DOHH2 (cell line): ENCODE measurements at regions not wholly inside any gene's neighbourhood (a gene's known extent, or its start where the extent isn't known, plus 50 kb on each side); places are given as distances from the start of the nearest gene placed in this dataset.

Experiments used
- H3F3A ChIP-seq: fragments of 200-600 bp; sonication (generic), shearing (Covaris generic); 2 replicates; pipeline ENCODE4 v1.6.0; 2016; ENCODE audit warnings: antibody characterized with exemption, mild to moderate bottlenecking; ENCODE audit not compliant: control insufficient read depth, insufficient read depth
- H3K27ac ChIP-seq: fragments of 200-600 bp; sonication (generic); 2 replicates; pipeline ENCODE4 v1.5.1; 2014; ENCODE audit warnings: low read depth, mild to moderate bottlenecking, low read length, moderate library complexity
- H3K27me3 ChIP-seq: fragments of 200-600 bp; sonication (generic); 2 replicates; pipeline ENCODE4 v1.6.1; 2014; ENCODE audit warnings: mild to moderate bottlenecking, low read length, mixed read lengths; ENCODE audit not compliant: control insufficient read depth
- H3K36me3 ChIP-seq: fragments of 200-600 bp; sonication (generic); 2 replicates; pipeline ENCODE4 v1.6.1; 2014; ENCODE audit warnings: mild to moderate bottlenecking, low read length, moderate library complexity, mixed read lengths; ENCODE audit not compliant: control insufficient read depth
- H3K4me1 ChIP-seq: fragments of 200-600 bp; sonication (generic); 2 replicates; pipeline ENCODE4 v1.6.1; 2014; ENCODE audit warnings: mild to moderate bottlenecking, low read length, mixed read lengths; ENCODE audit not compliant: control insufficient read depth
- H3K4me2 ChIP-seq: fragments of 200-600 bp; sonication (generic); 2 replicates; pipeline ENCODE4 v1.6.0; 2014; ENCODE audit warnings: mild to moderate bottlenecking, low read length, moderate library complexity
- H3K4me3 ChIP-seq: fragments of 200-600 bp; sonication (generic); 2 replicates; pipeline ENCODE4 v1.5.1; 2014; ENCODE audit warnings: mild to moderate bottlenecking, low read length, mixed read lengths
- H3K79me2 ChIP-seq: fragments of 200-600 bp; sonication (generic); 2 replicates; pipeline ENCODE4 v1.6.1; 2014; ENCODE audit warnings: mild to moderate bottlenecking, low read length, mixed read lengths; ENCODE audit not compliant: control insufficient read depth
- H3K9me2 ChIP-seq: fragments of 200-600 bp; sonication (generic); replicated peaks from 2 replicates; pipeline ENCODE4 v1.6.1; 2014; ENCODE audit warnings: mild to moderate bottlenecking, low read length, mixed read lengths; ENCODE audit not compliant: control insufficient read depth
- H3K9me3 ChIP-seq: fragments of 200-600 bp; sonication (generic); 2 replicates; pipeline ENCODE4 v1.6.1; 2014; ENCODE audit warnings: antibody characterized with exemption, low read length, mixed read lengths; ENCODE audit not compliant: control insufficient read depth, insufficient read depth
- H4K20me1 ChIP-seq: fragments of 200-600 bp; sonication (generic); 2 replicates; pipeline ENCODE4 v1.6.0; 2014; ENCODE audit warnings: low read depth, mild to moderate bottlenecking, antibody characterized with exemption, low read length, moderate library complexity; ENCODE audit not compliant: control insufficient read depth, insufficient read depth
- EZH2phosphoT487 ChIP-seq: fragments of 200-600 bp; sonication (generic); IDR thresholded peaks from 2 replicates; pipeline ENCODE4 v1.6.1; 2017; ENCODE audit warnings: borderline replicate concordance, mild to moderate bottlenecking, antibody characterized with exemption, low read length, moderate library complexity, mixed read lengths
- TF ChIP-seq, protein P1 (sequence below): fragments of 200-600 bp; sonication (generic); IDR thresholded peaks from one replicate; pipeline ENCODE4 v1.5.1; 2014; ENCODE audit warnings: antibody characterized with exemption, mild to moderate bottlenecking, low read depth, low read length; ENCODE audit not compliant: poor library complexity, severe bottlenecking

DNA sequence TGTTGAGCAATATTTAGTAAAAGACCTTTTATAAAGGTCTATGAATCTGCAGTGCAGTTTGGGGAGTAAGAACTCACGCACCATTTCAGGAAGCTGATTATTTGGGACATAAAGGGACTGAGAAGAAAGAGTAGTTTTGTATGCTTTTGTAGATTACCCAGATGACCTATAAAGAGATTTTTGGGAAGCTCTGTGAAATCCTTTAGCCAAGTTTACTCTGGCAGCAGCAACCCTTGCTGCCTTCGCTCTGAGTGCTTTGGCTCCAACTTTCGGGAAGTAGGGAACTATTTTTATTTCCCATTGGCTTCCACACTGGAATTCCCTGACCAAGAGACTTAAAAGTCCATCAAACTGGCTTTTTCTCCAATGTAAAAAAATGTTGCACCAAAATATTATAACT, 1110.1 kb upstream of the PHF14 start:
- Histone ChIP-seq H3K27ac (no peak overlapping the region), H3K4me1 (no peaks in the 10 kb centered on the region), H3F3A (no peaks in the 10 kb centered on the region), H4K20me1 (no peaks in the 10 kb centered on the region), H3K9me2 (no peaks in the 10 kb centered on the region), H3K36me3 (no peaks in the 10 kb centered on the region), H3K4me3 (no peak overlapping the region), H3K27me3 (no peaks in the 10 kb centered on the region), H3K4me2 (no peak overlapping the region), H3K9me3 (no peaks in the 10 kb centered on the region), H3K79me2 (no peaks in the 10 kb centered on the region)
- TF ChIP-seq, protein P1, sequence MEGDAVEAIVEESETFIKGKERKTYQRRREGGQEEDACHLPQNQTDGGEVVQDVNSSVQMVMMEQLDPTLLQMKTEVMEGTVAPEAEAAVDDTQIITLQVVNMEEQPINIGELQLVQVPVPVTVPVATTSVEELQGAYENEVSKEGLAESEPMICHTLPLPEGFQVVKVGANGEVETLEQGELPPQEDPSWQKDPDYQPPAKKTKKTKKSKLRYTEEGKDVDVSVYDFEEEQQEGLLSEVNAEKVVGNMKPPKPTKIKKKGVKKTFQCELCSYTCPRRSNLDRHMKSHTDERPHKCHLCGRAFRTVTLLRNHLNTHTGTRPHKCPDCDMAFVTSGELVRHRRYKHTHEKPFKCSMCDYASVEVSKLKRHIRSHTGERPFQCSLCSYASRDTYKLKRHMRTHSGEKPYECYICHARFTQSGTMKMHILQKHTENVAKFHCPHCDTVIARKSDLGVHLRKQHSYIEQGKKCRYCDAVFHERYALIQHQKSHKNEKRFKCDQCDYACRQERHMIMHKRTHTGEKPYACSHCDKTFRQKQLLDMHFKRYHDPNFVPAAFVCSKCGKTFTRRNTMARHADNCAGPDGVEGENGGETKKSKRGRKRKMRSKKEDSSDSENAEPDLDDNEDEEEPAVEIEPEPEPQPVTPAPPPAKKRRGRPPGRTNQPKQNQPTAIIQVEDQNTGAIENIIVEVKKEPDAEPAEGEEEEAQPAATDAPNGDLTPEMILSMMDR, result no peak

DNA sequence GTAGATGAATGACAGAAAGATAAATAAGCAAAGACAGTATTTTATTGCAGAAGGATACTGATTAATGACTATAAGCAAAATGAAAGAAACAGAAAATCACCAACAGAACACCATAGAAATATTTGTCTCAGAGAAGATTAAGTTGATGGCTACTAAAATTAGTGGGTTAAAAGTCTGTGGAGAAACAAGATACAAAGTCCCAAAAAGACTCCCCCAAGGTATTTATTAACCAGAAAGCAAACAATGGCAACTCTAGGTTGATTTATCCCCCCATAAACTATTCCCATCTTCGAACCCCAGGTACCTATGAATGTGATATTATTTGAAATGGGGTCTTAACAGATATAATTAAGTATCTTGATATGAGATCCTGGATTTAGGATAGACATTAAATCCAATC, 1104.5 kb upstream of the PHF14 start:
- H3K4me3 ChIP-seq, result no peak overlapping the region
- H3K4me2 ChIP-seq, result no peak overlapping the region
- H3K4me1 ChIP-seq, result no peaks in the 10 kb centered on the region
- H3K79me2 ChIP-seq, result no peaks in the 10 kb centered on the region
- no peaks in the 10 kb centered on the region for H4K20me1 ChIP-seq
- H3F3A ChIP-seq, result no peaks in the 10 kb centered on the region
- H3K36me3 ChIP-seq, result no peaks in the 10 kb centered on the region
- no peaks in the 10 kb centered on the region for H3K9me3 ChIP-seq
- H3K27me3 ChIP-seq, result no peaks in the 10 kb centered on the region
- H3K27ac ChIP-seq, result no peak overlapping the region
- H3K9me2 ChIP-seq, result no peaks in the 10 kb centered on the region
- TF ChIP-seq EZH2phosphoT487, result no peak
- TF ChIP-seq, protein P1, result no peak

GRCh38 chr7:9869566-9869965, 1104.1 kb upstream of the PHF14 start:
- no peak for TF ChIP-seq EZH2phosphoT487
- TF ChIP-seq, protein P1, result no peak
- H3K27ac ChIP-seq, result no peak overlapping the region
- no peaks in the 10 kb centered on the region for H3K4me1 ChIP-seq

DNA sequence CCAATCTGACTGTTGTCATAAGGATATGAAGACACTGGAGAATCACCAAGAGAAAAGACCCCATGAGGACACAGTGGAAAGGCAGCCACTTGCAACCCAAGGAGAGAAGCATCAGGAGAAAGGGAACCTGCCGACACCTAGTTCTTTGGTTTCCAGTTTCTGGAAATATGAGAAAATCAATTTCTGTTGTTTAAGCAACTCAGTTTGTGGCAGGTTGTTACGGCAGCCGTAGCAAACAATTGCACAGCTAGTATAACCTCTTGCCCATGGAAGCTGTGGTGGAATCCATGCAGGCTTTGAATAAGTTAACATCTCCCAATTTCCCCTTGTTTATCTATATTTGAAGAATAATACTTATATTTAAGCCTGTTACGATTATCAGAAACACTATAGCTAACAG, 1103.0 kb upstream of the PHF14 start:
- no peaks in the 10 kb centered on the region for H3K9me2 ChIP-seq
- H3K9me3 ChIP-seq, result no peaks in the 10 kb centered on the region
- no peaks in the 10 kb centered on the region for H4K20me1 ChIP-seq
- H3K4me1 ChIP-seq, result no peaks in the 10 kb centered on the region
- TF ChIP-seq, protein P1, result no peak
- TF ChIP-seq EZH2phosphoT487, result no peak
- H3K79me2 ChIP-seq, result no peaks in the 10 kb centered on the region
- no peak overlapping the region for H3K27ac ChIP-seq
- no peaks in the 10 kb centered on the region for H3F3A ChIP-seq
- no peaks in the 10 kb centered on the region for H3K36me3 ChIP-seq
- H3K4me3 ChIP-seq, result no peak overlapping the region
- H3K27me3 ChIP-seq, result no peaks in the 10 kb centered on the region
- no peak overlapping the region for H3K4me2 ChIP-seq

More at GRCh38 chr7:9869566-9869965, 1104.1 kb upstream of the PHF14 start:
- Histone ChIP-seq H3F3A (no peaks in the 10 kb centered on the region), H3K27me3 (no peaks in the 10 kb centered on the region), H3K9me2 (no peaks in the 10 kb centered on the region), H3K79me2 (no peaks in the 10 kb centered on the region), H3K9me3 (no peaks in the 10 kb centered on the region), H3K4me3 (no peak overlapping the region), H3K4me2 (no peak overlapping the region), H3K36me3 (no peaks in the 10 kb centered on the region), H4K20me1 (no peaks in the 10 kb centered on the region)
